CD4-positive, alpha-beta T cell treated with Interleukin-6 at 100 ng/mL for 8 hours (primary cell): ENCODE measurements at regions not wholly inside any gene's neighbourhood (a gene's known extent, or its start where the extent isn't known, plus 50 kb on each side); places are given as distances from the start of the nearest gene placed in this dataset.

Experiments
- DNase-seq: peaks from one replicate; pipeline ENCODE4 v3.0.0-alpha.2; 2020; ENCODE audit warnings: mixed read lengths, low spot score

- DNase-seq: no peak
Measured at GRCh38 chr7:47636433-47637175, 54.7 kb upstream of the TNS3 start.

DNA sequence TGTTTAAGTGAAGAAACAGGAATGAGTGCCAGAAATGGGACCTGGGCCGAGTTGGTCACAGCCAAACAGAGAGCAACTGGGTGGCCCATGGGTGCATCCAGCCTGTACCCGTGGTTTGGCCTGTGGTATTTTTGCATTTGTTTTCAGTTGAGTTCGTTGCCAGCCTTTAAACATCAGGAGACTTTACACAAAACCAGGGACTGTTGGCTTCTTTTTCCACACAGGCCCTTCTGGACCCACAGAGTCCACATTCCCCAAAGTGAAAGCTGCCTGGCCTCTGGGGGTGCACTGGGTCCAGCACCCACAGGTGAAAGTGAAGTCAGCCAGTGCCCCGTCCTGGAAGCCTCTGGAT lies 54.1 kb upstream of the TNS3 start:
- DNase-seq: no peak

DNA sequence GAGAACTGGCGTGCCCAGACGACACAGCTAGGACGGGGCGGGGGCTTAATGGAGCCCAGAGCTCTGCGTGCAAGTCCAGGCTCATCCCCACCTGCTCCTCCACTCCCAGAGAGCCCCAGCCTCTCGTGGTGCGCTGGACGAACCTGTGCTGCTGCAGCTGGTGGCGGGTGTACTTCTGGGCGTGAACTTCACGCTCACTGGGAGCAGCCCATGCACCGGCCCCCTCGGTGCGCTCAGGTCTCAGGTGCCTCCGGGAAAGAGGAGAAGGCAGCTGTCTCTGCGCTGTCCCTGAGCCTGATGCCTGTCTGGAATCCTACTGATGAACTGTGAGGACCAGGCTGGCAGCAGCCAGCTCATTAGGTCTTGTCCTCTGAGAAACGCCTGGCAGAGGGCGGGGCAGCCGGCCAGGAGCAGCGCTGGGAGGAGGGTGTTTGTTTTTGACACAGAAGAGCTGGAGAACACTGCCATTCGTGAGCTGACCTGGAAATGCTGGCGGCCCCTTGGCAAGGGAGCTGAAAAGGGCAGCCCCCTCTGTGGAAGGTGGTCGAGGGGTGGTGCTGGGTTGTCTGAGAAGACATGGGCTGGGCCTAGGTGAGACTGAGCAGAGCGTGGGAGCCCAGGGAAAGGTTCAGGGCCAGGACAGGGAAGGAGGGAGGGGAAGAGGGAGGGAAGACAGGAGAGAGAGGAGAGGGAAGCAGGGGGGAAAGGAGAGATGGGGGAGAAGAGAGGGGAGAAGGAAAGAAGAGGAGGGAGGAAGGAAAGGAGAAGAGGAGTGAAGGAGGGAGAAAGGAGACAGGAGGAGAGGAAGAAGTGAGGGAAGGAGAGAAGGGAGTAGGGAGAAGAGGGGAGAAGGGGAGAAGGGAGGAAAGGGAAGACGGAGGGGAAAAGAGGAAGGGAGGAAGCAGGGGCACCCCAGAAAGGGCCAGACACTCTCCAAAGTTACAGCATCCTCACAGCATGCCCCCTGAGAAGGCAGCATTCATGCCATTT lies 53.5 kb upstream of the TNS3 start:
- DNase-seq: no peak

DNA sequence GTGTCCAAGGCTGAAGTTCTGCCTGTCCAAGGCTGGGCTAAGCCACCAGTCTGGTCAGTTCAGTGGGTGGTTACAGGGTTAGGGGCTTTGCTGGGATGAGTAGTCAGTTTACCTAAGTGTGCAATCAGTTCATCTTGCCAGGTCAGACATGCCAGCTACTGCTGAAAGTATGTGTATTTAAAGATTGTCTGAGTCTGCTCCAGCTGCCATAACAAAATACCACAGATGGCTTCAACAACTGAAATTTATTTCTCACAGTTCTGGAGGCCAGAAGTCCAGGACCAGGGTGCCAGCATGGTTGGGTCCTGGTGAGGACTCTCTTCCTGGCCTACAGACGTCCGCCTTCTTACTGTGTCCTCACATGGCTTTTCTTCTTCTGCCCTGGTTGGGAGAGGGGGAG lies 52.4 kb upstream of the TNS3 start:
- DNase-seq: no peak

DNA sequence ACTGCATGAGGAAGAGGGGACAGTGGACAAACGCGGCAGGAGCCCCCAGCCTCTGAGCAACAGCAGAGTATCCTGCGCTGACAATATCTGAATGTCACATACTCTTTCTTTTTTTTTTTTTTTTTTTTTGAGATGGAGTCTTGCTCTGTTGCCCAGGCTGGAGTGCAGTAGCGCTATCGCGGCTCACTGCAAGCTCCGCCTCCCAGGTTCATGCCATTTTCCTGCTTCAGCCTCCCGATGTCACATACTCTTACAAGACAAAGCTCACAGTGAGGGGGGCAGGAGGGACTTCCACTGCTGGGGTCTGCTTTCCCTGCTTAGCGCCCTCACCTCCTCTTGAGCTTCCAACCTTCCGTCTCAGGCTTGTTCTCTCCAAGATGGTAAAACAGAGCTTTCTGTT lies 51.2 kb upstream of the TNS3 start:
- DNase-seq: no peak
